ENCODE measurements at regions not wholly inside any gene's neighbourhood (a gene's known extent, or its start where the extent isn't known, plus 50 kb on each side); places are given as distances from the start of the nearest gene placed in this dataset.

GRCh38 chr5:99926463-99926862 is 608.7 kb upstream of the FAM174A start:
- no peak for DNase-seq (ENCODE audit: low read depth in 1 of 2, low spot score in 1 of 2)

- no peak for DNase-seq (ENCODE audit: low read depth in 1 of 2, low spot score in 1 of 2)
These were observed 612.8 kb upstream of the FAM174A start for GRCh38 chr5:99922386-99922785.

- no peak for DNase-seq (ENCODE audit: low read depth in 1 of 2, low spot score in 1 of 2)
These were observed 623.2 kb upstream of the FAM174A start for GRCh38 chr5:99911971-99912370.

GRCh38 chr5:99906776-99907175 is 628.4 kb upstream of the FAM174A start:
- no peak for DNase-seq (ENCODE audit: low read depth in 1 of 2, low spot score in 1 of 2)

- DNase-seq (ENCODE audit: low read depth in 1 of 2, low spot score in 1 of 2): no peak
These were observed 633.2 kb upstream of the FAM174A start for GRCh38 chr5:99901972-99902371.

- no peak for DNase-seq (ENCODE audit: low read depth in 1 of 2, low spot score in 1 of 2)
These were observed 634.8 kb upstream of the FAM174A start for GRCh38 chr5:99900302-99900852.

- DNase-seq (ENCODE audit: low read depth in 1 of 2, low spot score in 1 of 2): no peak
These were observed 655.2 kb upstream of the FAM174A start for GRCh38 chr5:99879791-99880511.

- DNase-seq (ENCODE audit: low read depth in 1 of 2, low spot score in 1 of 2): no peak
These were observed 656.3 kb upstream of the FAM174A start for GRCh38 chr5:99878830-99879229.

GRCh38 chr5:99866740-99867139 is 668.4 kb upstream of the FAM174A start:
- no peak for DNase-seq (ENCODE audit: low read depth in 1 of 2, low spot score in 1 of 2)

- DNase-seq (ENCODE audit: low read depth in 1 of 2, low spot score in 1 of 2): no peak
These were observed 670.0 kb upstream of the FAM174A start for GRCh38 chr5:99865159-99865558.

GRCh38 chr5:99835791-99836190 is 699.4 kb upstream of the FAM174A start:
- no peak for DNase-seq (ENCODE audit: low read depth in 1 of 2, low spot score in 1 of 2)

- no peak for DNase-seq (ENCODE audit: low read depth in 1 of 2, low spot score in 1 of 2)
These were observed 708.0 kb upstream of the FAM174A start for GRCh38 chr5:99827136-99827535.

- no peak for DNase-seq (ENCODE audit: low read depth in 1 of 2, low spot score in 1 of 2)
These were observed 717.4 kb upstream of the FAM174A start for GRCh38 chr5:99817796-99818195.

- DNase-seq (ENCODE audit: low read depth in 1 of 2, low spot score in 1 of 2): no peak
These were observed 720.7 kb upstream of the FAM174A start for GRCh38 chr5:99814321-99815063.

- no peak for DNase-seq (ENCODE audit: low read depth in 1 of 2, low spot score in 1 of 2)
These were observed 726.4 kb upstream of the FAM174A start for GRCh38 chr5:99808657-99809230.

- DNase-seq (ENCODE audit: low read depth in 1 of 2, low spot score in 1 of 2): no peak
These were observed 727.8 kb upstream of the FAM174A start for GRCh38 chr5:99807346-99807745.

GRCh38 chr5:99795031-99795430 is 740.1 kb upstream of the FAM174A start:
- no peak for DNase-seq (ENCODE audit: low read depth in 1 of 2, low spot score in 1 of 2)

- DNase-seq (ENCODE audit: low read depth in 1 of 2, low spot score in 1 of 2): no peak
These were observed 746.7 kb upstream of the FAM174A start for GRCh38 chr5:99788482-99788881.

- no peak for DNase-seq (ENCODE audit: low read depth in 1 of 2, low spot score in 1 of 2)
These were observed 760.0 kb upstream of the FAM174A start for GRCh38 chr5:99775189-99775588.

- no peak for DNase-seq (ENCODE audit: low read depth in 1 of 2, low spot score in 1 of 2)
These were observed 761.9 kb upstream of the FAM174A start for GRCh38 chr5:99773290-99773689.

GRCh38 chr5:99771296-99771695 is 763.9 kb upstream of the FAM174A start:
- DNase-seq (ENCODE audit: low read depth in 1 of 2, low spot score in 1 of 2): no peak

- DNase-seq (ENCODE audit: low read depth in 1 of 2, low spot score in 1 of 2): no peak
These were observed 770.2 kb upstream of the FAM174A start for GRCh38 chr5:99765011-99765410.

All from activated T-helper 1 cell treated with anti-CD3 and anti-CD28 coated beads, Interleukin-2, amount 50 U/mL, for 16 hours (primary cell).